HG03025 (cell line): ENCODE measurements at regions not wholly inside any gene's neighbourhood (a gene's known extent, or its start where the extent isn't known, plus 50 kb on each side); places are given as distances from the start of the nearest gene placed in this dataset.
"Not testable (repeated sequence)": the region's sequence is repeated elsewhere in the genome, so short reads cannot be mapped to it uniquely, and the experiment has no call there.

Source experiments
- ATAC-seq: cut with Tn5 transposase; IDR thresholded peaks from one replicate; pipeline ENCODE4 v1.9.1; 2021; ENCODE audit warnings: mild to moderate bottlenecking, moderate library complexity; ENCODE audit not compliant: unreplicated experiment, low FRiP score

- no peak for ATAC-seq
These were observed 222.8 kb upstream of the MSX2 start for GRCh38 chr5:174501461-174502069.

GRCh38 chr5:174503086-174503460 lies 221.3 kb upstream of the MSX2 start:
- no peak for ATAC-seq

DNA sequence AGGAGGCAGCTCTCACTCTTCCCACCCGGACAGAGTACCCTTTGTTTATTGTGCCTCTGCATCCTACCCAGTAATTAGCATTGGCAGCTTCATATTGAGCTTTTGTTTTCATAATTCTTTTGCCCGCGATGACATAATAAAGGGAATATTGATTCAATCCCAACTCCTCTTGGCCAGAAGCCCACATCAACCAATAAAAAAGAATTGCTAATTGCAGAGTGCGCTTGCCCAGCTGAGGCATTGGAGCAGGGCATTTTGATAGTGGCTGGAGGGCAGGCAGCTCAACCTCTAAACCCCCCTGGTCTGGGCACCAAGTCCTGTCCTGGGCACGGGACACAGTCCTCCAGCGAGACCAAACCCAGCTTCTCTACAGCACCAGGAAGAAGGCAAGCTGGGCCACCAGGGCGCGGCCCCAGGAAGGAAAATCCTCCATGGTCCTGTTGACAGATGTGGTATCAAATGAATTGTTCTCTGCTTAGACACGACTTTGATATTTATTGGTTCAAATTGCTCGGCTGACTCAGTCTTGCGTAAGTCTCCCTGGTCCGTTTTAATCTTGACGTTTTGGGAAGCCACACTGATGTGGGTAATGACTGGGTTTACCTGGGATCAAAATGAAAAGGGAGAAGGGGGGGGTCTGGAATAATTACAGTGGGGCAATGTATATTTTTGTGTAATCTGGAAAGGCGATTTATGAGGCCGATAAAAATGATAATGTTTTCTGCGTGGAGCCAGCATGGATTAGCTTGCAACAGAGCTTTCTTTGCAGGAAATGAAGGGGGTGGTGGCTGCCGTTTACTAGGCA lies 220.7 kb upstream of the MSX2 start:
- no peak for ATAC-seq

DNA sequence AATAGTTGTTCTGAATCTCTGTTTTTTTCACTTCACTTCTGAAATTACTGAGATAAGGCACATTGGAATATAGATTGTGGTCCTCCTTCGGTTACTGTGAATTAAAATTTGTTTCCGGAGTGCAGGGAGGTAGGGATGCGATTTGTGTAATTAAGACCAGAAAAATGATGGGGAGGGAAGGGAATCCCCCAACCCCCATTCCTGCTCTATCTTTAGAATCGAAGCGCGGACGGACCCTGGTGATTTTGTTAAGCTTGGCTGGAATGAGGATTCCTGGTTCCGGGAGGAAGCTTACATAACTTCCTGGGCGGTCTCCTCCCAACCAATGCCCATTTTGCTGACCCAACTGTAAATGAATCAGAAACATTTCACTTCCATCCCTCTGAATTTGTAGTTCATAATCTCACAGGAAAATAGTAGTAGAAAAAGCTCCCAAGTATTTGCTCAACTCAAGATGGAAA lies 220.1 kb upstream of the MSX2 start:
- ATAC-seq: no peak

DNA sequence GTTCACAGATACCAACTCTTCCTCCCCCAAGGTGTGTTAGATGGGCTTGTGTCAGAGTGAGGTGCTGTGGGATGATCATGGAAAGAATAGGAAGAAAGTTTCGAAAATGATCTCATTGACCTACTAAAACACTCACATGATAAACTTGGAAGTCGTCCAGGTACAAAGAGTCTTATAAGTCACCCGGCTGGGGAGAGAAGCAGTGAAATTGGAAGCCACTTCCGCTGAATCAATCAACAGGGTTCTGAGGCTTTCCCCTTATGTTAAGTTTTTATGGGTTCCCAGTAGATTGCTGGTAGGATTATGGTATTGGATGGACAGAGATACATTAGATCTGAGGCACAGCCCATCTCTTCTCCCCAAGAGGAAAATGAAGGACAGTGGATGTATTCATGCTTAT lies 218.8 kb upstream of the MSX2 start:
- ATAC-seq: no peak

DNA sequence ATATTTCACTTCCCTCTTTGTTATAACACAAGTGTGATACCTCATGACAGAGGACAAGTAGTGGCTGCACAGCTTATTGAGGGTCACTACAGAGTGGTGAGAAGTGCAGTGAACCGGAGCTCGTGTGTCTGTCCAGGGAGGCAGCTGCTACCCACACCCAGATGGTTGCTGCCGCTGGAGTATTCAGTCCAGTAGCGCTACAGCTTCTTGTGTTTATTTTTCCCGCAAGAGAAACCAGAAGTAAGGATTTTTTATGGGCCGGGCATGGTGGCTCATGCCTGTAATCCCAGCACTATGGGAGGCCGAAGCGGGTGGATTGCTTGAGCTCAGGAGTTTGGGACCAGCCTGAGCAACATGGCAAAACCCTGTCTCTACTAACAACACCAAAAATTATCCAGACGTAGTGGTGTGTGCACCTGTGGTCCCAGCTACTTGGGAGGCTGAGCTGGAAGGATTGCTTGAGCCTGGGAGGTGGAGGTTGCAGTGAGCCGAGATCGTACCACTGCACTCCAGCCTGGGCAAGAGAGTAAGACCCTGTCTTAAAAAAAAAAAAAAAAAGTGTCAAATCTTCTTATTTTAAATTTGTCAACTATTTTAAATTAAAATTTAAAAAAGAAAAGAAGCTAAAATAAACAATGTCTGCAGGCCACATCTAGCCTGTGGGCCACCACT lies 213.5 kb upstream of the MSX2 start:
- ATAC-seq: not testable (repeated sequence)

DNA sequence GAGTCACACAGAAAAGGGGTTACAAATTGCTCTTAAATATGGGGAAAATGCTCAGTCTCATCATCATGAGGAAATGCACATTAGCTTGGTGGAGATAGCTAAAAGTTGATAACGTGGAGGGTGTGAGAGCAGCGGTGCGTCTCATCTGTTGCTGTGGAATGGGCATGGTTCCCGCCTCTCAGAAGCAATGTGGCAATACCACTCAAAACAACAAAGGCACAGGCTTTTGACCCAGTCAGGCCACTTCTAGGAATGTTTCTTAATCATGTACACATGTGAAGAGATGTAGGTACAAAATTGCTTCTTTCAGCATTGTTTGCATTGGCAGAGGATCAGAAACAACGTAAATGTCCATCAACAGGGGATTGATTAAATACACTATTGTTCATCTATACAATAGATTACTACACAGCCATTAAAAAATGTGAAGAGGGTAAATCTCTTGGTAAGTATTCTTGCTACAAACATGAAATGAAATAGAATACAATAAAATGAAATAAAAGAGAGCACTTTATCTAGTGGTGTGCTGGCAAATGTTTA lies 212.6 kb upstream of the MSX2 start:
- ATAC-seq: no peak

DNA sequence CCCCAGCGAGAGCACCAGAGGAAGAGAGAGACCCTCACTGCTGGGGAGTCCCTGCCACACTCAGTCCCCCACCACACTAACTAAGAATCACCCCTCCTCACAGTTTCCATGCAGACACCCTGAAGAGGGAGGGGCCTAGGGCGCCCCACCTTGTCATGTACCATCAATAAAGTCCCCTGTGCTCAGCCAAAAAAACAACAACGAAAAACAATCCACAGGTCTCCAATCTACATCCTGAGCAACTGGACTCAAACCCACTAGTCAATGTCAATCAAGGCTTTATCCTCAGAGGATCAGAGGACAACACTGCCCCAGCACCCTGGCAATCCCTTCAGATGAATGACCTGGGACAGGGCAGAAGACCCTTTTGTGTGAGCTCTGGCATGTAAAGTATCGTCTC lies 210.1 kb upstream of the MSX2 start:
- no peak for ATAC-seq

GRCh38 chr5:174514983-174515394 lies 209.4 kb upstream of the MSX2 start:
- ATAC-seq: no peak

DNA sequence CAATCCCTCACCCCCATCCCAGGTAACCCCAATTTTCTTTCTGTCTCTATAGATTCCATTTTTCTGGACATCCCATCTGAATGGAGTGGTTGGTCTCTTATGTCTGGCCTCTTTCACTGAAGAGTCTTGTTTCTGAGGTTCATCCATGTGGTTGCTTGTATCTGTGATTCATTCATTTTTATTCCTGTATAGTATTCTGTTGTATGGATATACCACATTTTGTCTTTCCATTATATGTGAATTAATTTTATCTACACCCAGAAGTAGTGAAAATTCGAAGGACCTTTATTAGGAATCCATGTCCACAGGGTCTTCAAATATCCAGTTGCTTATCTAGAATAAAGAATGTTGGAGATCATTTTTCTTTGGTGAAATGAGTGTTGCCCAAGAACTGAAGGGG lies 207.6 kb upstream of the MSX2 start:
- ATAC-seq: no peak

DNA sequence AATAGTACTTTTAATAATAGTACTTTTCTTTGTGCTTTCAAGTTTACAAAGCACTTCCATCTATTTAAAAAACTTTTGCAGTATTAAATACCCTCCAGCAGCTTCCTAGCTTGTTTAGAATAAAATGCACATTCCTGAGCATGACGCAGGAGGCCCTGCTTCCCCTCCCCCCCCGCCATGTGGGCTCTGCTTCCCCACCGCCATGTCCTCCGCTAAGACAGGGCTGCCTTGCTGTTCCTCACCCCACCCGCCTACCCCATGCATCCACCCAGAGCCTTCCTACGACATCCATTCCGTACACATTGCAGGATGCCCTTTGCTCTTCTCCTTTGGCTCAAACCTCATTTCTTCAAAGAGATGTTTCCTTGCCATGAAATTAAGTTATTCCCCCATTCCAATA lies 205.9 kb upstream of the MSX2 start:
- ATAC-seq: no peak

DNA sequence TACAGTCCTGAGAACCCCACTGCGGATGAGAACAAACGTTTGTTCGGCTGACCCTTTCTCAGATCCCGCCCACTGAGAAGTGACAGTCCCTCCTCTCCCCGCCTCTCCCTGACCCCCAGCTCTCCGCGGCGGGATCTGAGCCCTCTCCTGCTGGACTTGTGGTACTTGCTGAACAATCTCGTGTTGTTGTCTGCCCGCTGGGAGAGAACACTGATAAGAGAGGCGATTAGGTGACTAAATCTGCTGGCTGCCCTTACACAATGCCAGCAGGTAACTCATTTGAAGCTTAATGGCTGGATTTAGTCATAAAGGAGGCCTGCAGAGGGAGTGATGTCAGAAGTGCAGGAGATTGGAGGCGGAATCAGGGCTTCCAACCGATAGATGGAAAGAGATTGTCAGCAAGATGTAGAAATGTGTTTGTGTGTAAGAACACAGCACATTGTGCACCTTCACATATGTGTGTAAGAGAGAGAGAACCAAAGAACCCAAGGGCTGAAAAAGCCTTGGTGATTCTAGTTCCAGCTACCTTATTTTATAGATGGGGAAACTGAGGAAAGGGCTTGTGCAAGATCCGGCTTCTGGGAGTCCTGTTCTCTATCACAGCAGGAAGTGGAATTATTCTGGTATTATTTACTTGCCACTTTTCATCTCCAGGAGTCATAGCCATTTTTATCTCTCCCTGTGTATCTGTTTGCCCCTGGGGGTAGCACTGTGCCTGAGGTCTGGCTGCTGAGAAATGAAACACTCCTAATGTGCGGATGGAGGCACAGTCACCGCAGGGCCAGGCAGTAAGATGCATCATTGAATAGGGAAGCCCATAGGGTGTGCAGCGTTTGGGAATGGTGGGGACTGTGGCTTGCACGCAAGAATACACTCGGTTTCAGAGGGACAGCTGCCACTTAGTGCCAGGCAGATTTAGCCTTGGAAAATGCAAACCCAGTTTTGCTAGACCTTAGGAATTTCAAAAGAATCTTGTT lies 203.7 kb upstream of the MSX2 start:
- no peak for ATAC-seq

DNA sequence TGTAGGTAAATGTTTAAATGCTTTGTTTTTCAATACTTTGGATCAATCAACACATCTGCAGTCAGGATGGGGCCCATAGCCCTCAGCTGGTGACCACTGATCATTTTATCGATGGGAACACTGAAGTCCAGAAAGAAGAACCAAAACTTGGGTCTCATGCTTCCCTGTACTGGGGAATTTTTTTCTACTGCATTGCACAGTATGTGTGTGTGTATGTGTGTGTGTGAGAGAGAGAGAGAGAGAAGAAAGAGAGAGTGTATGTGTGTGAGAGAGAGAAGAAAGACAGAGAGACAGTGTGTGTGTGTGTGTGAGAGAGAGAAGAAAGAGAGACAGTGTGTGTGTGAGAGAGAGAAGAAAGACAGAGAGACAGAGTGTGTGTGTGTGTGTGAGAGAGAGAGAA lies 202.9 kb upstream of the MSX2 start:
- ATAC-seq: no peak

GRCh38 chr5:174522480-174523260 lies 201.7 kb upstream of the MSX2 start:
- ATAC-seq: no peak

DNA sequence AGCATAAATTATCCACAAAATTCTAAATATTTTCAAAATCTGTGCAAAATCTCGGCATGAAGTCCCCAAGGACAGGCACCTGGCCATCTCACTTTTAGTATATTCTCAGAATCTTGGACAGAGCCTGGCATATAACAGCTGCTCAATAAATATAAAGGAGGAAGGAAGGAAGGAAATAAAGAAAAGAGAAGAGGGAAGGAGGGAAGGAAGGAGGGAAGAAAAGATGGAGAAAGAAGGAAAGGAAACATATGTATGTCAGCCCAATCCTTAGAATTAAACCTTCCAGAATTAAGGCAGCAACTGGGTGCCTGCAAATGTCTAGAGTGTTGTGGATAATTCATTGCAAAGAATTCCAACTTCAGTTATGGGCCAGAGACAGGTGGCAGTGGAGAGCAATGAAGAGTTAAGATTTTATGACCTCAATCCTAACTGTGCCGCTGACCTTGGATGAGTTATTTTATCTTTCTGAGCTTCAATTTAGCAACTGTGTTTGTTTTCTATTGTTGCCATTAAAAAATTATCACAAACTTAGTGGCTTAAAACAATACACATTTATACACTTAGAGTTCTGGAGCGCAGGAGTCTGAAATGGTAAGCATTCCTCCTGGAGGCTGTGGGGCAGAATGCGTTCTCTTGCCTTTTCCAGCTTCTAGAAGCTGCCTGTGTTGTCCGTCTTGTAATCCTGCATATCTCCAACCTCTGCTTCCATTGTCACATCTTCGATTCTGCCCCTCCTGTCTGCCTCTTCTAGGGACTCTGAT lies 200.9 kb upstream of the MSX2 start:
- no peak for ATAC-seq

DNA sequence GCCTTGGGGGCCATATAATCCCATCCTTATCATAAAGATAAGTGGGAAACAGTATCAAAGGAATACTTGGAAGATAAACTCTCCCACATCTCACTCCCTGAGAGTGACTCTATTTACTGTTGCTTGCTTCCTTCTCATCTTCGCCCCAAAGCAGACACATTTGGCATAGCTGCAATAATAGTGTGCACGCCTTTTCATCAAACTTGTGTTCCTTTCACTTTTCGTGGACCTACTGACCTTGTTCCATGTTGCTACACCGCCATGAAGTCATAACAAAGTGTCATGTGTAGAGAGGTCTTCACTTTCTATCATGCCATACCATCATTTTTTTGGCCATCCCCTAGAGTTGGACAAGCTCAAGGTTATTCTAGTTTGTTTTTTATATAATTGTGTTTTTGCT lies 200.0 kb upstream of the MSX2 start:
- ATAC-seq: no peak

GRCh38 chr5:174526177-174526576 lies 198.2 kb upstream of the MSX2 start:
- ATAC-seq: no peak

- no peak for ATAC-seq
These were observed 196.4 kb upstream of the MSX2 start for GRCh38 chr5:174527916-174528540.
